LoVo (cell line): ENCODE measurements at regions not wholly inside any gene's neighbourhood (a gene's known extent, or its start where the extent isn't known, plus 50 kb on each side); places are given as distances from the start of the nearest gene placed in this dataset.

Experiments
- DNase-seq: peaks from one replicate; pipeline ENCODE4 v3.0.0-alpha.2; 2016; ENCODE audit warnings: low spot score

DNA sequence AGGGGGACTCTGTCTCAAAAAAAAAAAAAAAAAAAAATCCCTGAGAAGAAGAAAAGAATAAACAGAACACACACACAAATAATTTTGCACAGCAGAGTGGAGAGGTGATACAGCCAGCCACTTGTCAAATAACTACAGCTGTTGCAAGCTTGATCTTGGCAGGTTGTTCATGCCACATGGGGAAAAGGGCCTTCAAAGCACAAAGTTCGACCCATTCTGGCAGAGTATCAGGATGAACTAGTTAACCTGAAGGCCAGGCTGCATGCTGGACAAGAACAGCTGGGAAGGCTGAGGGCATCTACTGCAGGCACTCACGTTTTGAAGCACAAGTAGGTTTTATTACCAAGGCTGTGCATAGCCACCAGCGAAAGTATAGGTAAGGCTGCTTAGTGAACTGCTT, 104.1 kb downstream of the KCTD15 start:
- no peak for DNase-seq

- DNase-seq: no peak
Measured at GRCh38 chr19:33902395-33902794, 105.7 kb downstream of the KCTD15 start.

DNA sequence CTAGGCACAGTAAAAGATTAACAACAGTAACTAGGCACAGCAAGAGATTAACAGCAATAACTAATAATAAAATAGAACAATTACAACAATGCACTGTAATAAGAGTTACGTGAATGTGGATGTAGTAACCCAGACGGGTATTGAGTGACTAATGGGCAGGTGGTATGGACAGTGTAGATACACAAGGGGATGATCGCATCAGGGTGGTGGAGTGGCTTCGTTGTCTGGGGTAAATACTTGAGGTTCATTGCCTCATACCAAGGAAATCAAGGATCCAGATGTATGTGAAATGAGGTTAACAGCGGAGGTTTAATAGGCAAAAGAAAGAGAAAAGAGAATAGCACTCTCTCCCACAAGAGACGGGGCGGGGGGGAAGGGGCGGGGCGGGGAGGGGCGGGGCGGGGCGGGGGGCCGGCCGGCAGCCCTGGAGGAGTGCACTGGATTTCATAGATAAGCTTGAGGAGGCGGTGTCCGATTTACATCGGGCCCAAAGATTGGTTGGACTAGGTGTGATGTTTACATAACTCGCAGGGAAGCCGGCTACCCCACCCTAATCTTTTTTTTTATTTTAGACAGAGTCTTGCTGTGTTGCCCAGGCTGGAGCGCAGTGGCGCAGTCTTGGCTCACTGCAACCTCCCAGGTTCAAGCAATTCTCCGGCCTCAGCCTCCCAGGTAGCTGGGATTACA, 106.3 kb downstream of the KCTD15 start:
- DNase-seq: no peak

DNA sequence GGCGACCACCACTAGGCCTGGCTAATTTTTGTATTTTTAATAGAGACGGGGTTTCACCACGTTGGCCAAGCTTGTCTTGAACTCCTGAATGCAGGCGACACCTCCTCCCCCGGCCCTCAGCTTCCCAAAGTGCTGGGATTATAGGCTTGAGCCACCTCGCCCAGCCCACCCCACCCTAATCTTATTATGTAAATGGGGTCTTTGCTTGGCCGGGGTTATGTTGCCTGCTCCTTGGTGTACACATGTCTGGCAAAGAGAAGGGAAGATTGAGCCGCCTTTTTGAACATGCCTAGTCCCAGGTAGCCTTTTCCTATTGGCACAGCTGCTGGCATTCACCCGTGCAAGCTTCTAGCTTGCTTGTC, 106.8 kb downstream of the KCTD15 start:
- DNase-seq: no peak

- no peak for DNase-seq
Measured at GRCh38 chr19:33904681-33905080, 108.0 kb downstream of the KCTD15 start.

- DNase-seq: no peak
Measured at GRCh38 chr19:33905473-33905936, 108.8 kb downstream of the KCTD15 start.

GRCh38 chr19:33905937-33906577, 109.4 kb downstream of the KCTD15 start:
- peak; percentile 20 for DNase-seq

GRCh38 chr19:33906578-33907335, 110.1 kb downstream of the KCTD15 start:
- no peak for DNase-seq

DNA sequence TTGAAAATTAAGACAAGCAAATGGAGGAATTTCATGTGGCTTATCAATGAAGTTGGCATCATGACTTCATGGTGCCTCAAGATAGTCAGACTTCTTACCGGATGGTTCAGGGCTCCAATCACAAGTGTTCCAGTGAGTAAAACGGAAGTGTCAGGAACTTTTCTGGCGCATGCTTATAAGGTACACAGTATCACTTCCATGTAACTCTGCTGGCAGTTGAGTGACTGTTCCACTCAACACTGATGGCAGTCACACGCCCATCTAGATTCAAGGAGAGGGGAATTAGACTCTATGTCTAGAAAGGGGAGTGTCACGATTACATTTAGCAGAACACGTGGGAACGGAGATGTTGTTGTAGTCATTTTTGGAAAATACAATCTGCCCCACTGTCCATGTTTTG, 114.3 kb downstream of the KCTD15 start:
- no peak for DNase-seq

DNA sequence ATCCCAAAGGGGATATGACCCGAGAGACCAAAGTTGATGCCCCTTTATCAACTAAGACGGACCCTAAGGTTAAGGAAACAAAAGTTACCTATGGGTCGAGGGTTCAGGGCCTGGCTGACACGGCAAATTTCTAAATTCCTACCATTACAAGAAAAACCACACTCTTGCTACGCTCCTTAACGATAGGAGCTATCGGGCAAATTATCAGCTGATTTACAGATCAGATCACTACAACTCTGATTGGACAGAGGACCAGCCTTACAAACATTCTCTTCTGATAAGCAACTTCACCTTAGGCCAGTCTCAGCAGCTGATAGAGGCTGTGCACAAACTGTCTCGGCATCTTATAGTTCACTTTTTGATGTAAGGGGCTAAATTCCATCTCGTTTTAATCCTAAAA, 117.9 kb downstream of the KCTD15 start:
- DNase-seq: no peak

GRCh38 chr19:33916792-33917191, 120.1 kb downstream of the KCTD15 start:
- DNase-seq: no peak

DNA sequence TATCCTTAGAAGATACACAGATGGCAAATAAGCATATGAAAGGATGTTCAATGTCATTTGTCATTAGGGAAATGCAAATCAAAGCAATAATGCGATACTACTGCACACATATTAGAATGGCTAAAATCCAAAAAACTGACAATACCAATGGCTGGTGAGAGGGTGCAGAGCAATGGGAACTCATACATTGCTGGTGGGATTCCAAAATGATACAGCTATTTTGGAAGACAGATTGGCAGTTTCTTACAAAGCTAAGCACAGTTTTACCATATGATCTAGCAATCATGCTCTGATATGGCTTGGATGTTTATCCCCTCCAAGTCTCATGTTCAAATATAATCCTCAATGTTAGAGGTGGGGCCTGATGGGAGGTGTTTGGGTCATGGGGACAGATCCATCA, 122.6 kb downstream of the KCTD15 start:
- no peak for DNase-seq

DNA sequence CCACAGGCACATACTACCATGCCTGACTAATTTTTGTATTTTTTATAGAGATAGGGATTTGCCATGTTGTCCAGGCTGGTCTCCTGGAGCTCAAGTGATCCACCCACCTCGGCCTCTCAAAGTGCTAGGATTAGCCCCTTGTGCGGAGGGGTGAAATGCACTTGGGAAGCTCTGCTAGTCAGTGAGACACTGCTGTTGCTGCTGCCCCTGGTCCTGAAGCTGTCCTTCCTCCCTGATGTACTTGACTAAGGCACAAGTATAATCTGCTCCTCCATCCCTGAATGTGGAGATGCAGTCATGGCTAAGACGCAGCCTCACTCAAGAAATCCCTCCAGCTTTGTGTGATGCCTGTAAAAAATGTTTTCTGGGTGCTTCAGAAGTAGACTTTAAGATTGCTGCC, 124.5 kb downstream of the KCTD15 start:
- no peak for DNase-seq

GRCh38 chr19:33926306-33926705, 129.6 kb downstream of the KCTD15 start:
- no peak for DNase-seq

DNA sequence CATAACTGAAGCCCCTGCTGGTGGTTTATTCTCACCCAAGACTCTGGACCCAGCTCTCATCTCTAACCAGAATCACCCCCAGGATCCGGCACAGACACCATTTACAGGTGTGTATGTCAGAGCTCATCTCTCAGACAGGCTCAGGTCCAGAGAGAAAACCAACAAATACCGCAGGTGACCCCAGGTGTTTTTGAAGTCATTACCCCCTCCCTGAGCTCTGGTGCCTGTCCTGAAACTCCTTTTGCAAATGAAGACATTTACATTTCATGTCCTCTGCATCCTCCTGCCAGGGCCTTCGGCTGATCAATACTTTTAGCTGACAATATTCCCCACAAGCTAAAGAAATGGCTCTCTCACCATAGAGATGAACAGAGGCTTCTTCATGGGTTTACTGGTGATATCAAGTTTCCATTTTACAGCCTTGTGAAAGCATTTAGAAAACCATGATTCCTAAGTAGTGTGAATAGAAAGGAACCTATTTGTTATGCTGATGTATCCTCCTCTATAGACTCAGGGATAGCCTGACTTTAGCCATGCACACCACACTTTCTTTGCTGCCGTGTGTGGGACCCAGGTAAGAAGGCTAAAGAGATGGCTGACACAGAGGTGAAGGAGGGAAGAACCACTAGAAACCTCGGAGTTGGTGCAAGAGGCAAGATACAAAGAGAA, 131.3 kb downstream of the KCTD15 start:
- DNase-seq: no peak

GRCh38 chr19:33928458-33928950, 131.8 kb downstream of the KCTD15 start:
- no peak for DNase-seq

- DNase-seq: no peak
Measured at GRCh38 chr19:33933931-33934330, 137.3 kb downstream of the KCTD15 start.

DNA sequence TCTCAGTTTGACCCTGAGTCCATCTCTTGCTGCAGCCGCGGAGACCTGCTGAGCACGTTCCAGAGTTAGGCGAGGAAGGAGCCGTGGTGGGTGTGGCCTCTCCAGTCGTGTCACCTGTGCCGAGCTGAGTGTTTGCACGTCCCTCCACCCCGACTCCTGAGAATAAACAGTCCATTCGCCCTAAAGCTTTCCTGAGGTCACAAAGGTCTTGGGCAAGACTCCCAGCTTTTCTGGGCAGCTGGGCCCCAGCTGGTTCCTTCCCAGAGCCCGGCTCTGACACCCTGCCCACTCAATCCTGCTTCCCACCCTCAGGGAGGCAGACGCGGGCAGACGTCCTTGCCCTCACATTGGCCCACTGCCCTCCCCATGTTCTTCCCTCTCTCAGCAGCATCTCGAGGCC, 142.2 kb downstream of the KCTD15 start:
- no peak for DNase-seq

- no peak for DNase-seq
Measured at GRCh38 chr19:33941133-33941532, 144.5 kb downstream of the KCTD15 start.

- DNase-seq: no peak
Measured at GRCh38 chr19:33946535-33947264, 150.0 kb downstream of the KCTD15 start.

DNA sequence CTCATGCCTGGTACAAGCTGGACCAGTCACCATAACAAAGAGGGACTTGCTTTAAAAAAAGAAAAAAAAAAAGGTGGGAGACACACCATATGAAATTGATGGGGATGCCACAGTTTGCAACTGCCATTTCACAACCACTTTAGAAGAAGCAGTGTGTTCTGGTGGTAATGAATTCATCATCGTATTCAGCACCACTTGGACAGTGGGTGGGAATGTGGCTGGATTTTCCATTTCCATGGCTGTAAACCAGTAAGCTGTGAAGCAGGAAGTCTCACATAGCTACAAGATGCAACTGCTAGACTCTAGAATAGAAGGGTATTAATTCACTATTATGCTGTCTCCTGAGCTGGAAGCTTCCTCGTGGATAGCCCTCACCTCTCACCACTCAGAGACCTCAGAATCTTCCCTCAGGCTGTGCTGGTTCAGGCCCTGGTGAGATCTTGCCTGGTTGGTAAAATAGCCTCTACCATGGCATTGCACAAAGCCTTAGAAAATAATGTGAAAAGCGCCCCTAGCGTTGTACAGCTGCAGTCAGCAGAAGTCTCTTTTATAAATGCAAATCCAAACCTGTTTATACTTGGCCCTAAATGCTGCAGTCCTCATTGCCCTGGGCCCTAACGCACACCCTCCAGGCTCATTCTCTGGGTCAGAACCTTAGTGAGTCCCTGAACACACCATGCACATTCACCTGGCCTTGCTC, 150.7 kb downstream of the KCTD15 start:
- DNase-seq: no peak
